Head of caudate nucleus (tissue), 42 donors: ENCODE measurements at regions not wholly inside any gene's neighbourhood (a gene's known extent, or its start where the extent isn't known, plus 50 kb on each side); places are given as distances from the start of the nearest gene placed in this dataset.
A peak's percentile ranks its signal among the peaks of the same experiment; 100 is the strongest.
"Not testable (repeated sequence)": the region's sequence is repeated elsewhere in the genome, so short reads cannot be mapped to it uniquely, and the experiment has no call there.

Experiments
- DNase-seq, 42 donors: peaks; one replicate each; pipeline versions ENCODE4 v3.0.0 to v3.0.0-alpha.2; 2020 to 2021; ENCODE audit warnings: mixed read lengths in 7 of 42
- intact Hi-C: fragments of 100-400 bp; cut with DNase I; formaldehyde crosslinking; loops from one replicate; pipeline ENCODE4 v1.15.0; 2022

DNA sequence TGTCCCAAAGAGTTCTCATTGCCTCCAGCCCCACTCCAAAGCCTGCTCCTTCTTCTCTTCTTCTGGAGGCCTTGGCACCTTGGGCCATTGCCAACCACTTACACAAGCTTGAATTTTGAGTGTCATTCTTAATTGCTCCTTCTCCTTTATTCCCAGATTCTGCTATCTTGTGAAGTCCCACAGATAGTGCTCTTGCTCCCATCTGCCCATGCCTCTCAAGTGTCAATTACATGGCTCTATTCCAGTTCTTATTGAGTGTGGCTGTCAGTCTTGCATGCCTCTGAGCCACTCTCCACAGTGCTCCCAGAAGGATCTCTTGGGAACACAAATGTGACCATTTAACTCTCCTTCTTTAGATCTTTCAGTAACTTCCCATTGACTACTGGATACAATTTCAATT, 117.3 kb upstream of the SFRP2 start:
- DNase-seq, result no peak

GRCh38 chr4:153905231-153905630, 116.3 kb upstream of the SFRP2 start:
- intact Hi-C loops, result no loop called here
- no peak for DNase-seq

More for the DNA sequence above, 117.3 kb upstream of the SFRP2 start:
- intact Hi-C loops, result no loop called here

- DNase-seq, result no peak
- intact Hi-C loops, result no loop called here
Measured at GRCh38 chr4:153904011-153904410, 115.1 kb upstream of the SFRP2 start.

DNA sequence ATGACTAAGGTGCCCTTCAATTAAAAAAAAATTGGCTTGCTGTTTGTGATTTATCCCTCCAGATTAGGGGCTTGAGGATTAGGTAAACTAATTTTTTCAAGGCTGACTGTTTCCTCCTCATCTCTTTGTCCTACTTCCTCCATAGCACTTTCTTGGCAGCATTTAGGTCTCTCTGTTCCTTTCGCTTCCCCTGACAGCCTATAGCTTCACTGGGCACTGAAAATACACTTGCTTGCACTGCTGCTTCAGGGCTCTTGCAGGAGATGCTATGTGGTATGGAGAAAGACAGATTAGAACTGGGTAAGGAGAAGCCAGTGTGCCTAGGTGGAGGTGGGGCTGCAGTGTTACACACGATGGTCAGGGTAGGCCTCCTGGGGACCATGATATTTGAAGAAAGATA, 112.3 kb upstream of the SFRP2 start:
- DNase-seq, result peak in 2 of 42 donors; percentile 2 to 11
- intact Hi-C loops, result no loop called here

- intact Hi-C loops, result no loop called here
- no peak for DNase-seq
Measured at GRCh38 chr4:153900426-153900825, 111.5 kb upstream of the SFRP2 start.

DNA sequence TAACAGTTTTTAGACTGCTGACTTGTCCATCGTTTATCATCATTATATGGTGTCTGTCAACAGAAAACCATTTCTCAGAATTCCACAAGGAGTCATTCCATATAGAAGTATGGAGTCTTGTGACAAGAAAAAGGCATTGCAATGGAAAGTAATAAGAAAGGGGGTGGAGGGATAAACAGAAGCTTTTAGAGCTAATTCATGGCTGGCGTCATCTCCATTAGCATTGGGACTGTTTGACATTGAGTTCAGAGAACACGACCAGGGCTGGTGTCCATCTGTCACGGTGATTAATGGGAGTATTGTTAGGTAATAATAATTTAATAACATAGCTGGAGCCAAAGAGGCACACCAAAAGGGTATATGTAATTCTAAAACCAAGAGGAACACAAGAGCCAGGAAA, 101.9 kb upstream of the SFRP2 start:
- intact Hi-C loops, result no loop called here
- DNase-seq, result no peak

DNA sequence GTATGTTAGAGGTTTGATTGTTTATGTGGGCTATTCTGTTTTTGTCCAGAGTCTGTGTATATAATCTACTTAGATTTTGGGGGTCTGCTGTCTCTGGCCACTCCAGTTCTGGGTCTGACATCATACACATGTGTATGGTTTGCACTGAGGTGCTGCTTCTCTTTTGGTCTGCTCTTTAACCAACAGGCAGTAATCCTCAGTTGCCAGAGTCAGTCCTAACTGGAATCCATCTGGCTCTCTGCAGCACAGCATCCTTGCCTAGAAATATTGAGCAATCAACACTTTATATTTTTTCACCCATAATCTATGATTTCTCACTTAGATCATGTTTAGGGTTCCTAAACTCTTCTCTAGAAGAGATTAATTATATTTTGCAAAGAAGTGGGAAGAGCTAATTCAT, 98.3 kb upstream of the SFRP2 start:
- no peak for DNase-seq
- intact Hi-C loops, result no loop called here

DNA sequence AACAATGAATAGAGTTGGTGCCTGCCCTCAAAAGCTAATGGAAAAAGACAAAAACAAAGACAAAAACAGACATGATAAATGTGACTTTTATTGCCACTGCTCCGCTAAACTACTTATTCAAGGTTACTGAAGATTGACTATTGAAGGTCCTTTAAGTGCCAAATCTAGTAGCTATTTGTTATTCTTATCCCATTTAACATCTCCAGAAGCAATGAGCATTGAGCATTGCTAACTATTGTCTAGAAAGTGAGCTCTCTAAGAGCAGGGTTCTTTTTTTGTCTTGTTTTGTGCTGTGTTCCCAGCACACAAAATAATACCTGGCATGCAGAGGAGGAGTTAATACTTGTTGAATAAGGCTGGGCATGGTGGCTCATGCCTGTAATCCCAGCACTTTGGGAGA, 95.4 kb upstream of the SFRP2 start:
- no peak for DNase-seq
- intact Hi-C loops, result no loop called here

- DNase-seq, result no peak
- intact Hi-C loops, result no loop called here
Measured at GRCh38 chr4:153880983-153881382, 92.1 kb upstream of the SFRP2 start.

GRCh38 chr4:153877898-153878297, 89.0 kb upstream of the SFRP2 start:
- intact Hi-C loops, result no loop called here
- DNase-seq, result no peak

DNA sequence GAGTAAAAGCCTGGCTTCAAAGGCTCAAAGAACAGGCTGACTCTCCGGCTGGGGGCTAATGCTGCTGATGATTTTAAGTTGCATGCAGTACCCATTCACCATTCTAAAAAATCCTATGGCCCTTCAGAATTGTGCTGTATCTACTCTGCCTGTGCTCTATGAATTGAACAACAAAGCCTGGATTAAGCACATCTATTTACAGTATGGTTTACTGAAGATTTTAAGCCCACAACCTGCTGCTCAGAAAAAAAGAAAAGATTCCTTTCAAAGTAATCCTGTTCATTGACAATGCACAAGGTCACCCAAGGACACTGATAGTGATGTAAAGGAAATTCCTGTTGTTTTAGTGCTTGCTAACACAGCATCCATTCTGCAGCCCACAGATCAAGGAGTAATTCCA, 84.9 kb upstream of the SFRP2 start:
- no peak for DNase-seq
- intact Hi-C loops, result no loop called here

GRCh38 chr4:153866766-153867165, 77.9 kb upstream of the SFRP2 start:
- DNase-seq, intact Hi-C loops: not testable (repeated sequence)

DNA sequence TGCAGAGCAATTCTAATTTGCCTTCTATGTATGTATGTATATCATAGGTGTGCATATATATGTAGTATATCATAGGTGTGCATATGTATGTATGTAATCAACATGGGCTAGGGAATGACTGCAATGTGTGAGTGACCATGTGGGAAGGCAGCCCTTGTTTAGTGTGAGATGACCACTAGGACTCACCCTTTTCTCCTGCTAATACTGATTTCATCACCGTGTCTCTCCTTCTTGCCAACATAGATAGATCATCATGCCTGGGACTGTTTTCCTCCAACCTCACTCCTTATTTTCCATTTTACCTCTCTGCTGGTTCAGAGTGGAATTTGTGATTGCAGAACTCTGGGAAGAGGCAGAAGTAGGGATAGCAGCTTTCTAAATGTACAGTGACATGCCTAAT, 63.6 kb upstream of the SFRP2 start:
- no peak for DNase-seq
- intact Hi-C loops, result no loop called here

- no peak for DNase-seq
- intact Hi-C loops, result no loop called here
Measured at GRCh38 chr4:153850533-153851280, 61.8 kb upstream of the SFRP2 start.

DNA sequence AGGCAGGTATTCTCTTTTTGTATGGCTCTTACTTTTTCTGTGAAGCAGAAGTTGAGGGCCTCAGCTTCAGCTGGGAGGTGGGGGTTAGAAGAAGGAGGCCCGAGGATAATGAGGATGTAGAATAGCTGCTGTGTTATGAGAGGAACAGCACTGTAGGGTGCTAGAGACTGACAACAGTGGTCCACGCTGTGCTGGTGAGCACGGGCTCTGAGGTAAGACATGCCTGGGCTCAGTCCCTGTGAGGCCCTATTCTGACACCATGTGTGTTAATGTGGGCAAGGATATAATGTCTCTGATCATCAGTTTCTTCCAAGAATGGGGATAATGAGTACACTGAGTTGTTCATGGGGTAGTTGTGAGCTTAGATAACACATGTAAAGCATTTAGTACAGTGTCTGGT, 55.3 kb upstream of the SFRP2 start:
- intact Hi-C loops, result no loop called here
- no peak for DNase-seq
